ENCODE measurements at regions not wholly inside any gene's neighbourhood (a gene's known extent, or its start where the extent isn't known, plus 50 kb on each side); places are given as distances from the start of the nearest gene placed in this dataset.

- Histone ChIP-seq H3K4me3 (replicated peaks in 1 of 3; ENCODE audit: insufficient read depth in 1 of 3, low read depth in 1 of 3, low read length in 3 of 3) (no peak overlapping the region), H4K20me1 (replicated peaks; ENCODE audit: control insufficient read depth, extremely low read depth, insufficient read depth, low read length) (no peaks in the 10 kb centered on the region), H2AFZ (ENCODE audit: low read depth, low read length) (no peak overlapping the region), H3K9me1 (replicated peaks; ENCODE audit: control insufficient read depth, extremely low read depth, insufficient read depth, low read length) (no peaks in the 10 kb centered on the region), H3K4me2 (ENCODE audit: insufficient read depth, low read length) (no peak overlapping the region), H3K27me3 (ENCODE audit: control insufficient read depth in 2 of 2, insufficient read depth in 2 of 2, low read length in 2 of 2) (no peaks in the 10 kb centered on the region), H3K4me1 (ENCODE audit: control insufficient read depth, extremely low read depth, insufficient read depth, low read length) (no peaks in the 10 kb centered on the region), H3K36me3 (ENCODE audit: control insufficient read depth in 2 of 2, extremely low read depth in 1 of 2, insufficient read depth in 2 of 2, low read length in 2 of 2) (no peaks in the 10 kb centered on the region), H3K27ac (ENCODE audit: insufficient read depth, low read depth, low read length) (no peak overlapping the region), H3K9ac (replicated peaks; ENCODE audit: extremely low read depth, insufficient read depth, low read length) (no peak overlapping the region), H3K79me2 (ENCODE audit: control insufficient read depth, insufficient read depth, low read length) (no peaks in the 10 kb centered on the region), H3K9me3 (replicated peaks; ENCODE audit: control insufficient read depth, insufficient read depth, low read length) (no peaks in the 10 kb centered on the region)
- POLR2A ChIA-PET: no interaction called here
- intact Hi-C loops (cut with micrococcal nuclease) (loop anchor here (10.0 kb wide), 1 partner anchor 458 kb away; no protein-coding TSS in a partner anchor), dilution Hi-C loops (cut with MboI; ENCODE audit: extremely low pct_ligation_motif_present, low sequenced_read_pairs) (no loop called here)
- FAIRE-seq: peak; percentile 48
- BruUV-seq (replicated peaks): no TSS peak
- no peak for TF ChIP-seq POLR2A (IDR thresholded peaks at IDR 0.05; ENCODE audit: low read depth, low read length)
- TF ChIP-seq, protein P1, sequence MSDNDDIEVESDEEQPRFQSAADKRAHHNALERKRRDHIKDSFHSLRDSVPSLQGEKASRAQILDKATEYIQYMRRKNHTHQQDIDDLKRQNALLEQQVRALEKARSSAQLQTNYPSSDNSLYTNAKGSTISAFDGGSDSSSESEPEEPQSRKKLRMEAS (IDR thresholded peaks at IDR 0.05; ENCODE audit: insufficient read depth, insufficient read length): no peak
- TF ChIP-seq GATA2 (IDR thresholded peaks at IDR 0.05; ENCODE audit: insufficient read depth, insufficient read length, low read depth, low read length): no peak
- TF ChIP-seq EZH2 (IDR thresholded peaks at IDR 0.05; ENCODE audit: borderline replicate concordance, low read depth, low read length, severe bottlenecking): no peak
- peak; percentile 30 for TF ChIP-seq JUN (IDR thresholded peaks at IDR 0.05; ENCODE audit: borderline replicate concordance, insufficient read depth, insufficient read length, low read depth)
- TF ChIP-seq MYC (IDR thresholded peaks at IDR 0.05; ENCODE audit: low read depth, low read length): no peak
- TF ChIP-seq, protein P2, sequence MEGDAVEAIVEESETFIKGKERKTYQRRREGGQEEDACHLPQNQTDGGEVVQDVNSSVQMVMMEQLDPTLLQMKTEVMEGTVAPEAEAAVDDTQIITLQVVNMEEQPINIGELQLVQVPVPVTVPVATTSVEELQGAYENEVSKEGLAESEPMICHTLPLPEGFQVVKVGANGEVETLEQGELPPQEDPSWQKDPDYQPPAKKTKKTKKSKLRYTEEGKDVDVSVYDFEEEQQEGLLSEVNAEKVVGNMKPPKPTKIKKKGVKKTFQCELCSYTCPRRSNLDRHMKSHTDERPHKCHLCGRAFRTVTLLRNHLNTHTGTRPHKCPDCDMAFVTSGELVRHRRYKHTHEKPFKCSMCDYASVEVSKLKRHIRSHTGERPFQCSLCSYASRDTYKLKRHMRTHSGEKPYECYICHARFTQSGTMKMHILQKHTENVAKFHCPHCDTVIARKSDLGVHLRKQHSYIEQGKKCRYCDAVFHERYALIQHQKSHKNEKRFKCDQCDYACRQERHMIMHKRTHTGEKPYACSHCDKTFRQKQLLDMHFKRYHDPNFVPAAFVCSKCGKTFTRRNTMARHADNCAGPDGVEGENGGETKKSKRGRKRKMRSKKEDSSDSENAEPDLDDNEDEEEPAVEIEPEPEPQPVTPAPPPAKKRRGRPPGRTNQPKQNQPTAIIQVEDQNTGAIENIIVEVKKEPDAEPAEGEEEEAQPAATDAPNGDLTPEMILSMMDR (IDR thresholded peaks at IDR 0.05; ENCODE audit: extremely low read depth in 1 of 2, insufficient read depth in 1 of 2, low read depth in 1 of 2, low read length in 2 of 2): no peak
- TF ChIP-seq FOS (IDR thresholded peaks at IDR 0.05; ENCODE audit: borderline replicate concordance, insufficient read depth, low read length): peak; percentile 64
- TF ChIP-seq POLR2AphosphoS5 (IDR thresholded peaks at IDR 0.05; ENCODE audit: insufficient read depth, low read depth, low read length): no peak
- DNase-seq (ENCODE audit: low read depth, low spot score): peak; percentile 12
- CTCF ChIA-PET: interaction anchor here (1.1 to 6.8 kb wide), 9 partner anchors 12 to 303 kb away, joined by 4 to 75 read pairs (median 17); no protein-coding TSS in a partner anchor
Observed at GRCh38 chr3:10757021-10757820, 58.8 kb upstream of the SLC6A11 start.
